Loucy (cell line): ENCODE measurements at regions not wholly inside any gene's neighbourhood (a gene's known extent, or its start where the extent isn't known, plus 50 kb on each side); places are given as distances from the start of the nearest gene placed in this dataset.

Experiments used
- H2AFZ ChIP-seq: fragments of 200-600 bp; sonication (generic); 2 replicates; pipeline ENCODE4 v1.6.0; 2016; ENCODE audit warnings: antibody characterized with exemption, mild to moderate bottlenecking, low read length, moderate library complexity
- H3F3A ChIP-seq: fragments of 200-600 bp; 2 replicates; pipeline ENCODE4 v1.6.0; 2016; ENCODE audit warnings: antibody characterized with exemption, low read depth, mild to moderate bottlenecking
- H3K27me3 ChIP-seq: fragments of 200-600 bp; sonication (generic); 2 replicates; pipeline ENCODE4 v1.6.1; 2014; ENCODE audit warnings: low read length, mild to moderate bottlenecking; ENCODE audit not compliant: insufficient read depth, poor library complexity, severe bottlenecking
- H3K36me3 ChIP-seq: fragments of 200-600 bp; sonication (generic); 2 replicates; pipeline ENCODE4 v1.6.1; 2016; ENCODE audit warnings: low read length; ENCODE audit not compliant: insufficient read depth
- H3K4me1 ChIP-seq: fragments of 200-600 bp; sonication (generic); 2 replicates; pipeline ENCODE4 v1.5.1; 2014; ENCODE audit warnings: low read length, mild to moderate bottlenecking; ENCODE audit not compliant: insufficient read depth, poor library complexity, severe bottlenecking
- H3K4me2 ChIP-seq: fragments of 200-600 bp; sonication (generic); 2 replicates; pipeline ENCODE4 v1.6.0; 2014; ENCODE audit warnings: antibody characterized with exemption, low read length, low read depth, mild to moderate bottlenecking; ENCODE audit not compliant: poor library complexity, severe bottlenecking
- H3K4me3 ChIP-seq: fragments of 200-600 bp; sonication (generic); 2 replicates; pipeline ENCODE4 v1.5.1; 2014; ENCODE audit warnings: low read length, mild to moderate bottlenecking, mixed read lengths; ENCODE audit not compliant: poor library complexity, severe bottlenecking
- H3K79me2 ChIP-seq: fragments of 200-600 bp; sonication (generic); 2 replicates; pipeline ENCODE4 v1.6.1; 2014; ENCODE audit warnings: low read length; ENCODE audit not compliant: insufficient read depth
- H3K9ac ChIP-seq: fragments of 200-600 bp; sonication (generic); 2 replicates; pipeline ENCODE4 v1.6.0; 2014; ENCODE audit warnings: mild to moderate bottlenecking, low read depth, low read length, moderate library complexity; ENCODE audit not compliant: poor library complexity, severe bottlenecking
- H3K9me2 ChIP-seq: fragments of 200-600 bp; sonication (generic); replicated peaks from 2 replicates; pipeline ENCODE4 v1.6.1; 2016; ENCODE audit warnings: low read depth, low read length, mixed read lengths
- H3K9me3 ChIP-seq: fragments of 200-600 bp; sonication (generic); 2 replicates; pipeline ENCODE4 v1.6.1; 2014; ENCODE audit warnings: mild to moderate bottlenecking, antibody characterized with exemption, low read length, low read depth; ENCODE audit not compliant: insufficient read depth
- H4K20me1 ChIP-seq: fragments of 200-600 bp; sonication (generic); 2 replicates; pipeline ENCODE4 v1.6.0; 2014; ENCODE audit warnings: antibody characterized with exemption, low read length, mild to moderate bottlenecking; ENCODE audit not compliant: insufficient read depth, poor library complexity, severe bottlenecking
- EZH2phosphoT487 ChIP-seq: fragments of 200-600 bp; IDR thresholded peaks from 2 replicates; pipeline ENCODE4 v1.6.1; 2018; ENCODE audit warnings: antibody characterized with exemption, mild to moderate bottlenecking, moderate library complexity, borderline replicate concordance
- TF ChIP-seq, protein P1 (sequence below): fragments of 200-600 bp; sonication (generic); conservative IDR thresholded peaks from 2 replicates; pipeline ENCODE4 v1.5.1; 2014; ENCODE audit warnings: mild to moderate bottlenecking, antibody characterized with exemption, low read length

DNA sequence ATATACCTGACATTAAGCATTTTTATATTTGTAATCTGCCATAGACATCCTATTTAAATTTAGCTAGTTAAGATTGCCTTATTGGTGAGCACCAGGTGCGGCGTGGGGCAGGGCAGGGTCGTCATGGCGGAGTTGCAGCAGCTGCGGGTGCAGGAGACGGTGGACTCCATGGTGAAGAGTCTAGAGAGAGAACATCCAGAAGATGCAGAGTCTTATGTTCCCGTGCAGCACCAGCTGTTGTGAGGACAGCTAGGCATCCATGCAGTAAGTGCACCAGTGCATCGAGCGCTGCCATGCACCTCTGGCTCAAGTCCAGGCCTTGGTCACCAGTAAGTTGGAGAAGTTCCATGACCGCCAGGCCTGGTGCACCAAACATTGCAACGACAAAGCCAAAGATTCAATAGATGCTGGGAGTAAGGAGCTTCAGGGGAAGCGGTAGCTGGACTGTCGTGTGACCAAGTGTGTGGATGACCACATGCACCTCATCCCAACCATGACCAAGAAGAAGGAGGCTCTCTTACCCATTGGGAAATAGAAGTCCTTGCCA lies 586.2 kb downstream of the CD109 start:
- TF ChIP-seq, protein P1, sequence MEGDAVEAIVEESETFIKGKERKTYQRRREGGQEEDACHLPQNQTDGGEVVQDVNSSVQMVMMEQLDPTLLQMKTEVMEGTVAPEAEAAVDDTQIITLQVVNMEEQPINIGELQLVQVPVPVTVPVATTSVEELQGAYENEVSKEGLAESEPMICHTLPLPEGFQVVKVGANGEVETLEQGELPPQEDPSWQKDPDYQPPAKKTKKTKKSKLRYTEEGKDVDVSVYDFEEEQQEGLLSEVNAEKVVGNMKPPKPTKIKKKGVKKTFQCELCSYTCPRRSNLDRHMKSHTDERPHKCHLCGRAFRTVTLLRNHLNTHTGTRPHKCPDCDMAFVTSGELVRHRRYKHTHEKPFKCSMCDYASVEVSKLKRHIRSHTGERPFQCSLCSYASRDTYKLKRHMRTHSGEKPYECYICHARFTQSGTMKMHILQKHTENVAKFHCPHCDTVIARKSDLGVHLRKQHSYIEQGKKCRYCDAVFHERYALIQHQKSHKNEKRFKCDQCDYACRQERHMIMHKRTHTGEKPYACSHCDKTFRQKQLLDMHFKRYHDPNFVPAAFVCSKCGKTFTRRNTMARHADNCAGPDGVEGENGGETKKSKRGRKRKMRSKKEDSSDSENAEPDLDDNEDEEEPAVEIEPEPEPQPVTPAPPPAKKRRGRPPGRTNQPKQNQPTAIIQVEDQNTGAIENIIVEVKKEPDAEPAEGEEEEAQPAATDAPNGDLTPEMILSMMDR, result no peak
- no peak for TF ChIP-seq EZH2phosphoT487
- no peaks in the 10 kb centered on the region for H3K36me3 ChIP-seq
- no peaks in the 10 kb centered on the region for H4K20me1 ChIP-seq
- H3K9me3 ChIP-seq, result no peaks in the 10 kb centered on the region
- H3K27me3 ChIP-seq, result no peaks in the 10 kb centered on the region
- no peaks in the 10 kb centered on the region for H3K4me1 ChIP-seq
- H3K9ac ChIP-seq, result no peak overlapping the region
- no peaks in the 10 kb centered on the region for H3K79me2 ChIP-seq
- H3K4me3 ChIP-seq, result no peak overlapping the region
- no peaks in the 10 kb centered on the region for H3K9me2 ChIP-seq
- H2AFZ ChIP-seq, result no peak overlapping the region
- H3K4me2 ChIP-seq, result no peak overlapping the region
- H3F3A ChIP-seq, result no peaks in the 10 kb centered on the region

DNA sequence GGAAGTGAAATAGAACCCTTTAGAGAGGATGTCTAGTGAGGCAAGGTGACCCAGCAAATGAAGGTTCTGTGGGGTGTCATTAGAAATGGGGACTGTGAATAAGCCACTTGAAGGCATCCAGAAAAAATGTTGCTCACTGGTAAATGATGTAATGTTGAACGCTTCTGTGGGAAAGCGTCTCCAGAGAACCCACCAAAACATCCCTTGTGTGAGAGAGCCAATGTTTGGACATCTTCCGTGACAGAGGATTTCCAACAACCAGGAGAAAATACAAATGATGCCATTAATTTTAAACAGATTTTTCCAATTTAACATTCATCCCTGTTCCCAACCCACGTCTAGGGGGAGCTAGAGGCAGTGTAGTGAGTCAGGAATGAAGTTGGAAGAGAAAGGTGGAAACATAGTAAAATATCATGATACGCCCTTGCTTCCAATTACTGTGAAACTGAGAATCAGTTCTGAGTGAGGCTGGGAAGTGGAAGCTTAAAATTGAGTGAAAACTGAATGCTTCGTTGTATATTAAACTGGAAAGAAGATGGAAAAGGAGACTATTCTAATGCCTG lies 584.2 kb downstream of the CD109 start:
- Histone ChIP-seq H4K20me1 (no peaks in the 10 kb centered on the region), H3K4me1 (no peaks in the 10 kb centered on the region), H3K4me3 (no peak overlapping the region), H3K27me3 (no peaks in the 10 kb centered on the region), H3F3A (no peaks in the 10 kb centered on the region), H3K9me2 (no peaks in the 10 kb centered on the region), H3K4me2 (no peak overlapping the region), H3K9me3 (no peaks in the 10 kb centered on the region), H2AFZ (no peak overlapping the region), H3K9ac (no peak overlapping the region), H3K79me2 (no peaks in the 10 kb centered on the region), H3K36me3 (no peaks in the 10 kb centered on the region)
- no peak for TF ChIP-seq EZH2phosphoT487

DNA sequence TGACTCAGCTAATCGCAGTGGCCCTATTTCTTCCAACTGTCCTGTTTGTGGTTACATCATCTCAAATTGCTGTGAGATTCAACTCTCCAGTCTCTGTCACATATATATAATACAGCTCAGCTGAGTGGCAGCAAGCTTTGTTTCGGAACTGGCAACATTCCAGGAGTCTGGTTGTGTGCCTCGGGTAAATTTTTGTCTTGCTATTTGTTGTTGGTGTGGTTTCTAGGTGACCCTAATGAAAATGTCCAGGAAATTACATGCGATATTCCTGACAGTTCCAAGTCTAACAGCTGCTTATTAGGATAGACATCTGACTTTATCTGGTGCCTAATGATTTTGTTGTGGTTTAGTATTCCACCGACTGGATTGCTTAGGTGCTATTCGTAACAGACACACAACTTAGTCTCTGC lies 581.8 kb downstream of the CD109 start:
- Histone ChIP-seq H3K36me3 (no peaks in the 10 kb centered on the region), H3K9ac (no peak overlapping the region), H3K4me1 (no peaks in the 10 kb centered on the region), H3K4me2 (no peak overlapping the region), H3K9me2 (no peaks in the 10 kb centered on the region), H3K9me3 (no peaks in the 10 kb centered on the region), H3K4me3 (no peak overlapping the region), H3F3A (no peaks in the 10 kb centered on the region), H2AFZ (no peak overlapping the region), H4K20me1 (no peaks in the 10 kb centered on the region), H3K79me2 (no peaks in the 10 kb centered on the region), H3K27me3 (no peaks in the 10 kb centered on the region)
- TF ChIP-seq, protein P1, result no peak
- TF ChIP-seq EZH2phosphoT487, result no peak

DNA sequence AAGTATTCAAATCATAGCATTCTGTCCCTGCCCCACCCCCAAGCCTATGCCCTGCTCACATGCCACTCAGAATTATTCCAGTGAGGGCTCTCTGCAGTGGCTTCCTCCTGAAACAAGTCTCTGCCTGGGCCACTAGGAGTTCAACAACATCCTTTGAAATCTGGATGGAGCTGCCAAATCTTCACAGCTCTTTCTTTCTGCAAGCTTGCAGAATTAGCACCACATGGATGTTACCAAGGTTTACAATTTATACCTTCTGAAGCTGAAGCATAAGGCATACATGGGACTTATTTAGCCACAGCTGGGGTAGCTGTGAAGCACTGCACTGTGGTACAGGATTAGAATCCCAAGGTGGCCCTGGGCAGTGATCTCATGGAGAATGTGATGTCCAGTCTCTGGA lies 577.5 kb downstream of the CD109 start:
- no peaks in the 10 kb centered on the region for H3K36me3 ChIP-seq
- H2AFZ ChIP-seq, result no peak overlapping the region

More for the DNA sequence above, 577.5 kb downstream of the CD109 start:
- Histone ChIP-seq H3K27me3 (no peaks in the 10 kb centered on the region), H3K9ac (no peak overlapping the region), H3K4me3 (no peak overlapping the region), H3K9me2 (no peaks in the 10 kb centered on the region), H3K9me3 (no peaks in the 10 kb centered on the region), H3K4me1 (no peaks in the 10 kb centered on the region), H3K4me2 (no peak overlapping the region), H3F3A (no peaks in the 10 kb centered on the region), H3K79me2 (no peaks in the 10 kb centered on the region), H4K20me1 (no peaks in the 10 kb centered on the region)
- TF ChIP-seq, protein P1, result no peak
- no peak for TF ChIP-seq EZH2phosphoT487
